GM13977 (cell line): ENCODE measurements at regions not wholly inside any gene's neighbourhood (a gene's known extent, or its start where the extent isn't known, plus 50 kb on each side); places are given as distances from the start of the nearest gene placed in this dataset.
"Not testable (repeated sequence)": the region's sequence is repeated elsewhere in the genome, so short reads cannot be mapped to it uniquely, and the experiment has no call there.

Experiments used
- DNase-seq: peaks from one replicate; pipeline ENCODE4 v3.0.0; 2012; ENCODE audit warnings: low spot score
- in situ Hi-C: fragments of 300-500 bp; cut with MboI; formaldehyde crosslinking; loops from one replicate; pipeline ENCODE4 v1.12.0; 2022; ENCODE audit warnings: low sequenced_read_pairs, low pct_unique_long_range_greater_than_20kb, mixed read lengths, inconsistent platforms; ENCODE audit not compliant: unreplicated experiment
- TF ChIP-seq, protein P1 (sequence below): IDR thresholded peaks from 2 replicates; pipeline ENCODE4 v1.5.1; 2012; ENCODE audit warnings: mild to moderate bottlenecking, control low read depth; ENCODE audit not compliant: insufficient read depth; ENCODE audit errors: extremely low read depth, missing control alignments

- TF ChIP-seq, protein P1, sequence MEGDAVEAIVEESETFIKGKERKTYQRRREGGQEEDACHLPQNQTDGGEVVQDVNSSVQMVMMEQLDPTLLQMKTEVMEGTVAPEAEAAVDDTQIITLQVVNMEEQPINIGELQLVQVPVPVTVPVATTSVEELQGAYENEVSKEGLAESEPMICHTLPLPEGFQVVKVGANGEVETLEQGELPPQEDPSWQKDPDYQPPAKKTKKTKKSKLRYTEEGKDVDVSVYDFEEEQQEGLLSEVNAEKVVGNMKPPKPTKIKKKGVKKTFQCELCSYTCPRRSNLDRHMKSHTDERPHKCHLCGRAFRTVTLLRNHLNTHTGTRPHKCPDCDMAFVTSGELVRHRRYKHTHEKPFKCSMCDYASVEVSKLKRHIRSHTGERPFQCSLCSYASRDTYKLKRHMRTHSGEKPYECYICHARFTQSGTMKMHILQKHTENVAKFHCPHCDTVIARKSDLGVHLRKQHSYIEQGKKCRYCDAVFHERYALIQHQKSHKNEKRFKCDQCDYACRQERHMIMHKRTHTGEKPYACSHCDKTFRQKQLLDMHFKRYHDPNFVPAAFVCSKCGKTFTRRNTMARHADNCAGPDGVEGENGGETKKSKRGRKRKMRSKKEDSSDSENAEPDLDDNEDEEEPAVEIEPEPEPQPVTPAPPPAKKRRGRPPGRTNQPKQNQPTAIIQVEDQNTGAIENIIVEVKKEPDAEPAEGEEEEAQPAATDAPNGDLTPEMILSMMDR: no peak
- in situ Hi-C loops: no loop called here
- DNase-seq: no peak
Measured at GRCh38 chr7:45421806-45422205, 152.4 kb upstream of the ADCY1 start.

DNA sequence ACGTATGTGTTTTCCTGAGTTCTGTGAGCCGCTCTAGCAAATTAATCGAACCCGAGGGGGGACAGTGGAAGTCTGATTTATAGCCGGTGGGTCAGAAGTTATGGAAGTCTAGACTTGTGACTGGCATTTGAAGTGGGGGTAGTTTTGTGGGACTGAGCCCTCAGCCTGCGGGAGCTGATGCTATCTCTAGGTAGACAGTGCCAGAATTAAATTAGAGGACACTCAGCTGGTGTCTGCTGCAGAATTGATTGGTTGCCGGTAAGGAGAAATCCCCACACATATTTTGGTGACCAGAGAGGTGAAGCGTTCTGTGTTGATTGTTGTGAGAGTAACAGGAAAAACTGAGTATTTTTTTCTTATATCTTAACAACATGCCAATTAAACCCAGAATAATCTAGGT is 143.8 kb upstream of the ADCY1 start:
- no peak for DNase-seq
- TF ChIP-seq, protein P1: no peak
- in situ Hi-C loops: no loop called here

- TF ChIP-seq, protein P1: no peak
- DNase-seq: no peak
- in situ Hi-C loops: no loop called here
Measured at GRCh38 chr7:45434167-45434784, 139.9 kb upstream of the ADCY1 start.

DNA sequence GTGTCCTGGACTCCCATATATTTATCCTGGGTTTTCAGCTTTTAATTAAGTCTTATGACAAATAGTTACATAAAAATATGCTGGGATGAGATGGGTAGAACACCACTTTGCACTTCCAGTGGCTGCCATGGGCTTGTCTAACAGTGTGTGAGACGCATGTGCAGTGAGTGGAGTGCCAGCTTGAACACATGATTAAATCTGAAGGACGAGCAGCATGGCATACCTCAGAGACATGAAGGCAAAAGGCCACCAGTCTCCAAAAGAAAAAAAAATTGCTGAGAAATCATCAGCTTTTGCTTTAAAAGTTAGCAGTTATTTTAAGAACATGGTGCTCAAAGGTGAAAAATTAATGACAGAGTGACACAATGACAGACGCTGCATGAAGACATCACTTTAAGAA is 139.0 kb upstream of the ADCY1 start:
- TF ChIP-seq, protein P1: no peak
- no peak for DNase-seq
- in situ Hi-C loops: no loop called here

GRCh38 chr7:45435846-45436245 is 138.3 kb upstream of the ADCY1 start:
- TF ChIP-seq, protein P1: no peak
- no peak for DNase-seq
- in situ Hi-C loops: no loop called here

DNA sequence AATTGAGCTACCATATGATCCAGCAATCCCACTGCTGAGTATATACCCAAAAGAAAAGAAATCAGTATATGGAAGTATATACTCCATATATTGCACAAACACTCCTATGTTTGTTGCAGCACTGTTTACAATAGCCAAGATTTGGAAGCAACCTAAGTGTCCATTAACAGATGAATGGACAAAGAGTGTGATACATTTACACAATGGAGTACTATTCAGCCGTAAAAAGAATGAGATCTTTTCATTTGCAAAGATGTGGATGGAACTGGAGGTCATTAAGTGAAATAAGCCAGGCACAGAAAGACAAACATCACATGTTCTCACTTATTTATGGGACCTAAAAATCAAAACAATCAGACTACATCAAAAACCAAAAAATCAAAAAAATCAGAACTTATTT is 133.4 kb upstream of the ADCY1 start:
- DNase-seq, in situ Hi-C loops: not testable (repeated sequence)

GRCh38 chr7:45443263-45443662 is 130.9 kb upstream of the ADCY1 start:
- in situ Hi-C loops: no loop called here
- DNase-seq: no peak
- TF ChIP-seq, protein P1: no peak
